SIG-M5 treated with dmso at 0.1 percent for 504 hours (cell line): ENCODE measurements at regions not wholly inside any gene's neighbourhood (a gene's known extent, or its start where the extent isn't known, plus 50 kb on each side); places are given as distances from the start of the nearest gene placed in this dataset.

Experiments used
- DNase-seq: peaks from one replicate; lab custom pipeline; 2025; ENCODE audit not compliant: unreplicated experiment; lab: John Stamatoyannopoulos, UW

GRCh38 chr13:73284081-73284874, 225.5 kb downstream of the KLF5 start:
- no peak for DNase-seq

GRCh38 chr13:73283636-73284035, 224.8 kb downstream of the KLF5 start:
- DNase-seq, result no peak

- no peak for DNase-seq
Measured at GRCh38 chr13:73281746-73282145, 222.9 kb downstream of the KLF5 start.

- no peak for DNase-seq
Measured at GRCh38 chr13:73278186-73278585, 219.4 kb downstream of the KLF5 start.

- DNase-seq, result no peak
Measured at GRCh38 chr13:73275163-73275562, 216.4 kb downstream of the KLF5 start.

- DNase-seq, result no peak
Measured at GRCh38 chr13:73274147-73274546, 215.3 kb downstream of the KLF5 start.

GRCh38 chr13:73273745-73274144, 214.9 kb downstream of the KLF5 start:
- DNase-seq, result no peak

- DNase-seq, result no peak
Measured at GRCh38 chr13:73273276-73273675, 214.5 kb downstream of the KLF5 start.

- no peak for DNase-seq
Measured at GRCh38 chr13:73272831-73273230, 214.0 kb downstream of the KLF5 start.

GRCh38 chr13:73268306-73268705, 209.5 kb downstream of the KLF5 start:
- DNase-seq, result no peak

GRCh38 chr13:73266640-73267180, 207.9 kb downstream of the KLF5 start:
- DNase-seq, result no peak

- no peak for DNase-seq
Measured at GRCh38 chr13:73262862-73263627, 204.2 kb downstream of the KLF5 start.

- DNase-seq, result no peak
Measured at GRCh38 chr13:73261739-73262216, 203.0 kb downstream of the KLF5 start.

- DNase-seq, result no peak
Measured at GRCh38 chr13:73259061-73260017, 200.5 kb downstream of the KLF5 start.

GRCh38 chr13:73258406-73258805, 199.6 kb downstream of the KLF5 start:
- no peak for DNase-seq

- no peak for DNase-seq
Measured at GRCh38 chr13:73254827-73255226, 196.0 kb downstream of the KLF5 start.

- DNase-seq, result no peak
Measured at GRCh38 chr13:73251626-73252265, 192.9 kb downstream of the KLF5 start.

GRCh38 chr13:73250061-73250460, 191.3 kb downstream of the KLF5 start:
- no peak for DNase-seq

- DNase-seq, result no peak
Measured at GRCh38 chr13:73248711-73249580, 190.1 kb downstream of the KLF5 start.
